Cardiac fibroblast (primary cell): ENCODE measurements at regions not wholly inside any gene's neighbourhood (a gene's known extent, or its start where the extent isn't known, plus 50 kb on each side); places are given as distances from the start of the nearest gene placed in this dataset.

ENCODE experiments used
- DNase-seq, 2 donors: peaks; one replicate each; pipeline versions ENCODE4 v3.0.0 to v3.0.0-alpha.2; 2010; ENCODE audit warnings: low read depth in 2 of 2
- H3K4me3 ChIP-seq, 2 donors: replicated peaks in 1 of 2; 1 replicate in 1 of 2; 2 replicates in 1 of 2; pipeline ENCODE4 v1.5.1; 2011; ENCODE audit warnings: low read depth in 2 of 2, low read length in 2 of 2, mild to moderate bottlenecking in 2 of 2, moderate library complexity in 1 of 2
- CTCF ChIP-seq: IDR thresholded peaks from one replicate; pipeline ENCODE4 v1.5.1; 2011; ENCODE audit warnings: low read depth, mild to moderate bottlenecking, low read length, inconsistent platforms

- no peak for DNase-seq
- no peak for TF ChIP-seq CTCF
- no peak overlapping the region for H3K4me3 ChIP-seq
These were observed 285.8 kb upstream of the SP4 start for GRCh38 chr7:21142081-21142480.

- DNase-seq, result no peak
- no peak overlapping the region for H3K4me3 ChIP-seq
- TF ChIP-seq CTCF, result no peak
These were observed 281.1 kb upstream of the SP4 start for GRCh38 chr7:21146642-21147423.

- H3K4me3 ChIP-seq, result no peak overlapping the region
- no peak for TF ChIP-seq CTCF
- DNase-seq, result no peak
These were observed 278.1 kb upstream of the SP4 start for GRCh38 chr7:21149809-21150208.

GRCh38 chr7:21154614-21155013 lies 273.3 kb upstream of the SP4 start:
- DNase-seq, result no peak
- no peak overlapping the region for H3K4me3 ChIP-seq
- no peak for TF ChIP-seq CTCF

GRCh38 chr7:21159506-21159905 lies 268.4 kb upstream of the SP4 start:
- no peak for DNase-seq
- H3K4me3 ChIP-seq, result no peak overlapping the region
- TF ChIP-seq CTCF, result no peak

GRCh38 chr7:21160401-21160800 lies 267.5 kb upstream of the SP4 start:
- DNase-seq, result no peak
- H3K4me3 ChIP-seq, result no peak overlapping the region
- no peak for TF ChIP-seq CTCF

GRCh38 chr7:21167942-21168341 lies 259.9 kb upstream of the SP4 start:
- TF ChIP-seq CTCF, result no peak
- DNase-seq, result no peak
- H3K4me3 ChIP-seq, result no peak overlapping the region
